Astrocyte of the spinal cord (primary cell): ENCODE measurements at regions not wholly inside any gene's neighbourhood (a gene's known extent, or its start where the extent isn't known, plus 50 kb on each side); places are given as distances from the start of the nearest gene placed in this dataset.

Experiments used
- DNase-seq: peaks from one replicate; pipeline ENCODE4 v3.0.0; 2011; ENCODE audit warnings: low read depth, low spot score
- H3K4me3 ChIP-seq: 2 replicates; pipeline ENCODE4 v1.5.1; 2011; ENCODE audit warnings: low read depth, mild to moderate bottlenecking, low read length, moderate library complexity
- CTCF ChIP-seq: IDR thresholded peaks from 2 replicates; pipeline ENCODE4 v1.5.1; 2012; ENCODE audit warnings: low read depth, mild to moderate bottlenecking, low read length, inconsistent platforms
- in situ Hi-C: cut with HindIII; loops from 2 replicates; pipeline ENCODE4 v1.10.0; 2017; ENCODE audit warnings: low sequenced_read_pairs

GRCh38 chr20:40606660-40607059, 82.4 kb downstream of the MAFB start:
- in situ Hi-C loops = no loop called here
- no peak overlapping the region for H3K4me3 ChIP-seq
- DNase-seq = no peak
- TF ChIP-seq CTCF = peak; percentile 12

GRCh38 chr20:40606237-40606636, 82.8 kb downstream of the MAFB start:
- no peak for TF ChIP-seq CTCF
- no peak overlapping the region for H3K4me3 ChIP-seq
- DNase-seq = no peak
- in situ Hi-C loops = no loop called here

- no peak for DNase-seq
- no peak for TF ChIP-seq CTCF
- in situ Hi-C loops = no loop called here
- no peak overlapping the region for H3K4me3 ChIP-seq
Measured at GRCh38 chr20:40604416-40604815, 84.6 kb downstream of the MAFB start.

- H3K4me3 ChIP-seq = no peak overlapping the region
- no peak for DNase-seq
- in situ Hi-C loops = no loop called here
- no peak for TF ChIP-seq CTCF
Measured at GRCh38 chr20:40603057-40603651, 85.9 kb downstream of the MAFB start.

- DNase-seq = no peak
- in situ Hi-C loops = no loop called here
- no peak for TF ChIP-seq CTCF
- H3K4me3 ChIP-seq = no peak overlapping the region
Measured at GRCh38 chr20:40602381-40602780, 86.7 kb downstream of the MAFB start.

GRCh38 chr20:40600441-40601219, 88.4 kb downstream of the MAFB start:
- H3K4me3 ChIP-seq = no peak overlapping the region
- TF ChIP-seq CTCF = no peak
- in situ Hi-C loops = no loop called here
- DNase-seq = no peak
